Keratinocyte (primary cell): ENCODE measurements at regions not wholly inside any gene's neighbourhood (a gene's known extent, or its start where the extent isn't known, plus 50 kb on each side); places are given as distances from the start of the nearest gene placed in this dataset.

ENCODE experiments used
- DNase-seq: peaks from one replicate; pipeline ENCODE4 v3.0.0-alpha.2; 2011; ENCODE audit warnings: low read depth, missing footprints, low spot score
- FAIRE-seq: peaks from 2 replicates; lab custom pipeline; 2011; peaks lifted over from hg19 to GRCh38; lab: Jason Lieb, UNC
- H2AFZ ChIP-seq: 2 replicates; pipeline ENCODE4 v1.6.0; 2012; ENCODE audit warnings: low read length, control low read depth, inconsistent platforms; ENCODE audit not compliant: control insufficient read depth
- H3K27ac ChIP-seq: 2 replicates; pipeline ENCODE4 v1.5.1; 2011; ENCODE audit warnings: low read length; ENCODE audit not compliant: control insufficient read depth, insufficient read depth
- H3K27me3 ChIP-seq: 3 replicates; pipeline ENCODE4 v1.6.0; 2011; ENCODE audit warnings: low read length; ENCODE audit not compliant: control insufficient read depth, insufficient read depth; ENCODE audit errors: extremely low read depth
- H3K36me3 ChIP-seq, 2 experiments: 2 replicates in 1 of 2; 3 replicates in 1 of 2; pipeline ENCODE4 v1.5.1; 2011; ENCODE audit warnings: low read length in 2 of 2, mild to moderate bottlenecking in 1 of 2; ENCODE audit not compliant: control insufficient read depth in 2 of 2, insufficient read depth in 2 of 2; ENCODE audit errors: extremely low read depth in 1 of 2
- H3K4me1 ChIP-seq: 3 replicates; pipeline ENCODE4 v1.5.1; 2011; ENCODE audit warnings: low read length; ENCODE audit not compliant: control insufficient read depth, insufficient read depth; ENCODE audit errors: extremely low read depth
- H3K4me2 ChIP-seq: 3 replicates; pipeline ENCODE4 v1.6.0; 2011; ENCODE audit warnings: low read depth, low read length; ENCODE audit not compliant: control insufficient read depth, insufficient read depth; ENCODE audit errors: extremely low read depth
- H3K4me3 ChIP-seq, 3 experiments: fragments of 200-600 bp in 1 of 3; sonication (generic) in 1 of 3; 2 replicates in 2 of 3; 3 replicates in 1 of 3; pipeline ENCODE4 v1.5.1; 2011 to 2016; ENCODE audit warnings: low read length in 3 of 3, mild to moderate bottlenecking in 3 of 3, control low read depth in 2 of 3, inconsistent platforms in 1 of 3, low read depth in 1 of 3, mixed read lengths in 1 of 3, mixed run types in 1 of 3, moderate library complexity in 1 of 3; ENCODE audit not compliant: control insufficient read depth in 2 of 3, insufficient read depth in 2 of 3; ENCODE audit errors: extremely low read depth in 1 of 3
- H3K79me2 ChIP-seq: 2 replicates; pipeline ENCODE4 v1.6.0; 2012; ENCODE audit warnings: low read length; ENCODE audit not compliant: control insufficient read depth, insufficient read depth
- H3K9ac ChIP-seq: 3 replicates; pipeline ENCODE4 v1.6.0; 2011; ENCODE audit warnings: low read length; ENCODE audit not compliant: control insufficient read depth, insufficient read depth; ENCODE audit errors: extremely low read depth
- H3K9me1 ChIP-seq: 3 replicates; pipeline ENCODE4 v1.6.0; 2011; ENCODE audit warnings: low read length; ENCODE audit not compliant: control insufficient read depth, insufficient read depth; ENCODE audit errors: extremely low read depth
- H3K9me3 ChIP-seq: 2 replicates; pipeline ENCODE4 v1.5.1; 2012; ENCODE audit warnings: low read depth, low read length; ENCODE audit not compliant: control insufficient read depth
- H4K20me1 ChIP-seq: 3 replicates; pipeline ENCODE4 v1.6.0; 2011; ENCODE audit warnings: low read length; ENCODE audit not compliant: control insufficient read depth, insufficient read depth; ENCODE audit errors: extremely low read depth
- CTCF ChIP-seq, 3 experiments: IDR thresholded peaks in 1 of 3; conservative IDR thresholded peaks in 1 of 3; optimal IDR thresholded peaks in 1 of 3; 2 replicates in 2 of 3; 3 replicates in 1 of 3; pipeline versions ENCODE3 to v1.5.1; 2011; ENCODE audit warnings: low read length in 3 of 3, mild to moderate bottlenecking in 3 of 3, moderate library complexity in 2 of 3, control low read depth in 1 of 3, inconsistent platforms in 1 of 3; ENCODE audit not compliant: insufficient read depth in 2 of 3; ENCODE audit errors: extremely low read depth in 1 of 3
- EZH2 ChIP-seq: IDR thresholded peaks from one replicate; pipeline ENCODE4 v1.6.1; 2012; ENCODE audit warnings: inconsistent platforms, mild to moderate bottlenecking, low read length, moderate library complexity
- dilution Hi-C: fragments of 300-500 bp; cut with MboI; formaldehyde crosslinking; loops from one replicate; pipeline ENCODE4 v1.7.0; 2020; ENCODE audit warnings: low sequenced_read_pairs; ENCODE audit not compliant: extremely low pct_ligation_motif_present

GRCh38 chr6:71545905-71546304 is 257.3 kb downstream of the OGFRL1 start:
- Histone ChIP-seq H3K4me3 (no peak overlapping the region), H3K27ac (no peak overlapping the region), H3K9me3 (no peaks in the 10 kb centered on the region), H3K36me3 (no peaks in the 10 kb centered on the region), H3K9me1 (no peaks in the 10 kb centered on the region), H4K20me1 (no peaks in the 10 kb centered on the region), H2AFZ (no peak overlapping the region), H3K79me2 (no peaks in the 10 kb centered on the region), H3K9ac (no peak overlapping the region), H3K4me2 (no peak overlapping the region), H3K27me3 (no peaks in the 10 kb centered on the region), H3K4me1 (no peaks in the 10 kb centered on the region)
- no peak for FAIRE-seq
- dilution Hi-C loops, result no loop called here
- no peak for DNase-seq
- TF ChIP-seq EZH2 (no peak), CTCF (optimal IDR thresholded peaks at IDR 0.05 in 1 of 3, IDR thresholded peaks at IDR 0.05 in 1 of 3, conservative IDR thresholded peaks at IDR 0.05 in 1 of 3; ENCODE audit: extremely low read depth in 1 of 3, insufficient read depth in 2 of 3, low read length in 3 of 3) (no peak)

GRCh38 chr6:71551798-71552197 is 263.2 kb downstream of the OGFRL1 start:
- Histone ChIP-seq H3K27me3 (no peaks in the 10 kb centered on the region), H3K36me3 (no peaks in the 10 kb centered on the region), H4K20me1 (no peaks in the 10 kb centered on the region), H3K9me1 (no peaks in the 10 kb centered on the region), H3K79me2 (no peaks in the 10 kb centered on the region), H3K9ac (no peak overlapping the region), H2AFZ (no peak overlapping the region), H3K4me2 (no peak overlapping the region), H3K27ac (no peak overlapping the region), H3K4me1 (no peaks in the 10 kb centered on the region), H3K4me3 (no peak overlapping the region), H3K9me3 (peaks cover 2% of the 10 kb centered on the region)
- DNase-seq (no peak), FAIRE-seq (no peak)
- dilution Hi-C loops, result no loop called here
- no peak for TF ChIP-seq EZH2
- TF ChIP-seq CTCF (optimal IDR thresholded peaks at IDR 0.05 in 1 of 3, IDR thresholded peaks at IDR 0.05 in 1 of 3, conservative IDR thresholded peaks at IDR 0.05 in 1 of 3; ENCODE audit: extremely low read depth in 1 of 3, insufficient read depth in 2 of 3, low read length in 3 of 3), result no peak
